ENCODE measurements at regions not wholly inside any gene's neighbourhood (a gene's known extent, or its start where the extent isn't known, plus 50 kb on each side); places are given as distances from the start of the nearest gene placed in this dataset.

DNA sequence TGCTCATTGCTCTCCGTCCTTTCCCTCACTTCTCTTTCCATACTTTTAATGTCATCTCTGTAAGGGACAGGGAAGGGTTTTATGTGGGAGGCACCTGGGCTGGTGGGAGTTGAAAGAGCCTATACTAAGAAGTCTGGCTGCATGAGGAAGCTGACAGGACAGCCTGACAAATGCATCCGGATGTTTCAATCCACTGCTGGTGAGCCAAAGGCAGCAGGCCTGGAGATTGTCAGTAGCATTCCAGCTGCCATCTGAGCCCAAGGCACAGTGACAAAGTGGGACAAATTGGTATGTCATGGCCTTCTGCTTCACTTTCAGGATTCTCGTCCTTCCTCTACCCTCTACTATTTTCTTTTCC, 218.4 kb downstream of the STK31 start:
- H3K4me1 Mint-ChIP-seq: no peaks in the 10 kb centered on the region
- no peak overlapping the region for H3K27ac Mint-ChIP-seq

GRCh38 chr7:23930312-23930711, 220.3 kb downstream of the STK31 start:
- H3K27ac Mint-ChIP-seq: no peak overlapping the region
- TF ChIP-seq, protein P1, sequence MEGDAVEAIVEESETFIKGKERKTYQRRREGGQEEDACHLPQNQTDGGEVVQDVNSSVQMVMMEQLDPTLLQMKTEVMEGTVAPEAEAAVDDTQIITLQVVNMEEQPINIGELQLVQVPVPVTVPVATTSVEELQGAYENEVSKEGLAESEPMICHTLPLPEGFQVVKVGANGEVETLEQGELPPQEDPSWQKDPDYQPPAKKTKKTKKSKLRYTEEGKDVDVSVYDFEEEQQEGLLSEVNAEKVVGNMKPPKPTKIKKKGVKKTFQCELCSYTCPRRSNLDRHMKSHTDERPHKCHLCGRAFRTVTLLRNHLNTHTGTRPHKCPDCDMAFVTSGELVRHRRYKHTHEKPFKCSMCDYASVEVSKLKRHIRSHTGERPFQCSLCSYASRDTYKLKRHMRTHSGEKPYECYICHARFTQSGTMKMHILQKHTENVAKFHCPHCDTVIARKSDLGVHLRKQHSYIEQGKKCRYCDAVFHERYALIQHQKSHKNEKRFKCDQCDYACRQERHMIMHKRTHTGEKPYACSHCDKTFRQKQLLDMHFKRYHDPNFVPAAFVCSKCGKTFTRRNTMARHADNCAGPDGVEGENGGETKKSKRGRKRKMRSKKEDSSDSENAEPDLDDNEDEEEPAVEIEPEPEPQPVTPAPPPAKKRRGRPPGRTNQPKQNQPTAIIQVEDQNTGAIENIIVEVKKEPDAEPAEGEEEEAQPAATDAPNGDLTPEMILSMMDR (conservative IDR thresholded peaks at IDR 0.05): no peak
- Histone ChIP-seq H3K9me3 (ENCODE audit: control insufficient read depth, low read length) (peaks cover 7% of the 10 kb centered on the region), H3K27me3 (ENCODE audit: control insufficient read depth, insufficient read depth, low read length, poor library complexity, severe bottlenecking) (no peaks in the 10 kb centered on the region), H3K4me1 (ENCODE audit: control insufficient read depth, insufficient read depth, low read length) (no peaks in the 10 kb centered on the region), H3K27ac (ENCODE audit: low read depth, low read length) (no peak overlapping the region), H3K4me3 (ENCODE audit: low read length) (no peak overlapping the region), H3K36me3 (ENCODE audit: control insufficient read depth, insufficient read depth, low read length) (no peaks in the 10 kb centered on the region), H3K9ac (ENCODE audit: extremely low read depth, low read length, poor library complexity, severe bottlenecking) (no peak overlapping the region)
- H3K9me3 Mint-ChIP-seq: peaks cover 10% of the 10 kb centered on the region
- H3K36me3 Mint-ChIP-seq (ENCODE audit: low read depth): no peaks in the 10 kb centered on the region
- no peak overlapping the region for H3K4me3 Mint-ChIP-seq
- no peak for DNase-seq
- no peaks in the 10 kb centered on the region for H3K27me3 Mint-ChIP-seq (ENCODE audit: insufficient read depth)
- H3K4me1 Mint-ChIP-seq: no peaks in the 10 kb centered on the region
- 100% methylated on average over 1 of the region's 1 CpG; no CpG with 5 or more reads in 1 of the 2 experiments for WGBS, 2 experiments (ENCODE audit: insufficient coverage in 1 of 2, insufficient read length in 1 of 2)

More for the DNA sequence above, 218.4 kb downstream of the STK31 start:
- H3K4me3 Mint-ChIP-seq: no peak overlapping the region
- no peaks in the 10 kb centered on the region for H3K4me1 ChIP-seq (ENCODE audit: control insufficient read depth, insufficient read depth, low read length)
- H3K36me3 Mint-ChIP-seq (ENCODE audit: low read depth): no peaks in the 10 kb centered on the region
- 72 to 76% methylated on average over 2 of the region's 3 CpGs for WGBS, 2 experiments (ENCODE audit: insufficient coverage in 1 of 2, insufficient read length in 1 of 2)
- H3K27me3 ChIP-seq (ENCODE audit: control insufficient read depth, insufficient read depth, low read length, poor library complexity, severe bottlenecking): no peaks in the 10 kb centered on the region
- no peaks in the 10 kb centered on the region for H3K36me3 ChIP-seq (ENCODE audit: control insufficient read depth, insufficient read depth, low read length)
- DNase-seq: no peak
- H3K9ac ChIP-seq (ENCODE audit: extremely low read depth, low read length, poor library complexity, severe bottlenecking): no peak overlapping the region
- TF ChIP-seq, protein P1 (conservative IDR thresholded peaks at IDR 0.05): no peak
- H3K9me3 Mint-ChIP-seq: no peaks in the 10 kb centered on the region
- H3K27me3 Mint-ChIP-seq (ENCODE audit: insufficient read depth): no peaks in the 10 kb centered on the region
- no peak overlapping the region for H3K27ac ChIP-seq (ENCODE audit: low read depth, low read length)
- H3K9me3 ChIP-seq (ENCODE audit: control insufficient read depth, low read length): no peaks in the 10 kb centered on the region
- no peak overlapping the region for H3K4me3 ChIP-seq (ENCODE audit: low read length)

- Histone ChIP-seq H3K27me3 (ENCODE audit: control insufficient read depth, insufficient read depth, low read length, poor library complexity, severe bottlenecking) (no peaks in the 10 kb centered on the region), H3K4me3 (ENCODE audit: low read length) (no peak overlapping the region), H3K9me3 (ENCODE audit: control insufficient read depth, low read length) (peaks cover 7% of the 10 kb centered on the region), H3K27ac (ENCODE audit: low read depth, low read length) (no peak overlapping the region), H3K36me3 (ENCODE audit: control insufficient read depth, insufficient read depth, low read length) (no peaks in the 10 kb centered on the region), H3K4me1 (ENCODE audit: control insufficient read depth, insufficient read depth, low read length) (no peaks in the 10 kb centered on the region), H3K9ac (ENCODE audit: extremely low read depth, low read length, poor library complexity, severe bottlenecking) (no peak overlapping the region)
- no peak for DNase-seq
- H3K27ac Mint-ChIP-seq: no peak overlapping the region
- no peak overlapping the region for H3K4me3 Mint-ChIP-seq
- 94% methylated on average over 2 of the region's 2 CpGs for WGBS, 2 experiments (ENCODE audit: insufficient coverage in 1 of 2, insufficient read length in 1 of 2)
- no peaks in the 10 kb centered on the region for H3K36me3 Mint-ChIP-seq (ENCODE audit: low read depth)
- no peaks in the 10 kb centered on the region for H3K27me3 Mint-ChIP-seq (ENCODE audit: insufficient read depth)
- TF ChIP-seq, protein P1 (conservative IDR thresholded peaks at IDR 0.05): no peak
- peaks cover 10% of the 10 kb centered on the region for H3K9me3 Mint-ChIP-seq
- H3K4me1 Mint-ChIP-seq: no peaks in the 10 kb centered on the region
Measured at GRCh38 chr7:23931633-23932032, 221.6 kb downstream of the STK31 start.
